LNCAP (cell line): ENCODE measurements at regions not wholly inside any gene's neighbourhood (a gene's known extent, or its start where the extent isn't known, plus 50 kb on each side); places are given as distances from the start of the nearest gene placed in this dataset.

Source experiments
- CTCF ChIP-seq: fragments of 450-650 bp; IDR thresholded peaks from 2 replicates; pipeline ENCODE4 v1.5.1; 2017; ENCODE audit warnings: mild to moderate bottlenecking

DNA sequence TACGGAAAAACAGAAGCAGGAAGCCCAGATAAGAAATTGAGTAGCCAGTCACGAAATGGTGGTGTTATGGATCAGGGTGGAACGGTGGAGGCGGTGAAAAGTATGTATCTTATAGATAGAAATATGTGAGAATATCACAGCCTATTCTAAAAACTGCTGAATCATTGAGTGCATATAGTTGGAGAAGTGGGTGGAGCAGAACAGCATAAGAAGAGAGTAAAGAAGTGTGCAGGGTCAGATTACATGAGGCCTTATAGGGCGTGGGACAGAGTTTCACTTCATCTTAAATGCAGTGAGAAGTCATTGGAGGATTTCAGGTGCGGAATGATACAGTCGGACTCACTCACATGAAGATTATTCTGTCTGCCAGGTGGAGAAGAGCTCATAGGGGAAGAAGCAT lies 293.1 kb downstream of the TRIML1 start:
- TF ChIP-seq CTCF: no peak

DNA sequence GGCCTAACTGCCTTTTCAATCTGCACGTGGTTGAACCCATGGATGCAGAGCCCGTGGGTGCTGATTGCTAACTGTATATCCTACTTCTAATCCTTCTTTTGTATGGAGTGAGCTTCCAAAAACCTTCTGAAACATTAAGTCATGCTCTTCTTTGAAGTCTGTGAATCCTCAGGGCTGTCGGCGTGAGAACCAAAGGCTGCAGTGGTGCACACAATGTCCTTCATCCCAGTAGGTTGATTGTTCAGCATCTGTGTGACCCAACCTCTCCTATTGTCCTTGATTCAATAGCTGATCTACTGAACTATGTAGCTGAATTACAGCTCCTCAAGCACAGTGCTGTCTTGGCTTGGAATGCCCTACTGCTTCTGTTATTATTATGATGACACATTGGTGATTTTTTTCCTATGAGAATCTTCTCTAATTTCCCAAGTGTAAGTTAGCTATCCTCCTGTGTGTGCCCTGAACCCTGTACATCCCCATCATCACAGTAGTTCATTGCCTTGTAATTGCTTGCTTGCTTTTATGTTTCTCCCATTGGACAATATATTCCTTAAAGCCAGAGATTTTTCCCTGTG lies 294.6 kb downstream of the TRIML1 start:
- TF ChIP-seq CTCF: no peak

GRCh38 chr4:188434643-188435042 lies 295.4 kb downstream of the TRIML1 start:
- no peak for TF ChIP-seq CTCF

DNA sequence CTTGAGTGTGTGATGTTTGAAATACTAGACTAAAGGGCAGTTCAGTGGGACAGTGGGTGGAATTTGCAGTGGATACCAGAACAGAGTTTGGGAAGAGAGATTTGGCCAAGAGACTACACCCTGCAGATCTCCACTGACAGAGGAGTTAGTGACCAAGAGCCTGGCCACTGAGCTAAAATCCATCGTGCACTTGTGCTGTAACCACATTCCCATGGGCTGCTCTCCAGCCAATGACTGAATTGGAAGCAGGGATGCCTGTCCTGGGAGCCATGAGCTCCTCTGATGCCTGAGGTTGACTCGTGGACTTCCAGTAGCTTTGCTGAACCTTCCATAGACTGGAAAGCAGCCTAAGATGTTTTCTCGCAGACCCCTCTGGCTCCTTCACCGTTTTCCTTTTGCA lies 296.1 kb downstream of the TRIML1 start:
- no peak for TF ChIP-seq CTCF

DNA sequence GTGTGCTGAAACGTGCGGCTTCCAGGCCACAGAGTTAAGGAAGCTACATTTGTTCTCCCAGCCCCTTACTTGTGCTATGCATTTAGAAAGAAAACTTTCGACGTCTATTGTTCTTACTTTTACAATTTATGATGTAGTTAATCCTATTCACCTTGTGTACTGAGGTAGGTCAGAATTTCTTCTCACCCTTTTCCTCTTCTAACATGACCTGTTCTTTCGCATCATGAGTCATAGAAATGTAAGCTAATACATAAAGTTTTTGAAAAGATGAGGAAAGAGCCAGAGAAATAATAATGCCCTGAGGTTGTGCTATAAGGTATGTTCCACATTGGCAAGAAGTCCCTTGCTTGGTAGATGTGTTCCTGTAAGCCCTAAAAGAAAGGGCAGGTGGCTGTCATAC lies 298.3 kb downstream of the TRIML1 start:
- TF ChIP-seq CTCF: no peak

- no peak for TF ChIP-seq CTCF
These were observed 300.5 kb downstream of the TRIML1 start for GRCh38 chr4:188439641-188440311.

GRCh38 chr4:188444500-188444899 lies 305.3 kb downstream of the TRIML1 start:
- TF ChIP-seq CTCF: no peak

GRCh38 chr4:188450571-188450970 lies 311.3 kb downstream of the TRIML1 start:
- no peak for TF ChIP-seq CTCF
